Activated T-helper 9 cell treated with anti-CD3 and anti-CD28 coated beads, Interleukin-2, amount 50 U/mL, for 16 hours (primary cell): ENCODE measurements at regions not wholly inside any gene's neighbourhood (a gene's known extent, or its start where the extent isn't known, plus 50 kb on each side); places are given as distances from the start of the nearest gene placed in this dataset.

ENCODE experiments used
- DNase-seq: peaks from one replicate; pipeline ENCODE4 v3.0.0-alpha.2; 2020; ENCODE audit warnings: low read depth

GRCh38 chr11:8323161-8323935, 59.7 kb upstream of the LMO1 start:
- no peak for DNase-seq

- no peak for DNase-seq
Measured at GRCh38 chr11:8321876-8322275, 58.2 kb upstream of the LMO1 start.

GRCh38 chr11:8320076-8320475, 56.4 kb upstream of the LMO1 start:
- DNase-seq = no peak

- DNase-seq = no peak
Measured at GRCh38 chr11:8318536-8318935, 54.9 kb upstream of the LMO1 start.

GRCh38 chr11:8317159-8317558, 53.5 kb upstream of the LMO1 start:
- DNase-seq = no peak

- no peak for DNase-seq
Measured at GRCh38 chr11:8315954-8316353, 52.3 kb upstream of the LMO1 start.

GRCh38 chr11:8315463-8315862, 51.8 kb upstream of the LMO1 start:
- no peak for DNase-seq

- DNase-seq = no peak
Measured at GRCh38 chr11:8314916-8315315, 51.2 kb upstream of the LMO1 start.

- no peak for DNase-seq
Measured at GRCh38 chr11:8313504-8314090, 49.9 kb upstream of the LMO1 start.
